ENCODE measurements at regions not wholly inside any gene's neighbourhood (a gene's known extent, or its start where the extent isn't known, plus 50 kb on each side); places are given as distances from the start of the nearest gene placed in this dataset.

- Mint-ChIP-seq H3K27ac (no peak overlapping the region), H3K9me3 (peaks cover 0 to 3% (median 0%) of the 10 kb centered on the region in 9 donors), H3K27me3 (peaks cover 0 to 7% (median 0%) of the 10 kb centered on the region in 5 donors), H3K4me3 (no peak overlapping the region), H3K36me3 (no peaks in the 10 kb centered on the region), H3K4me1 (no peaks in the 10 kb centered on the region)
- POLR2A ChIA-PET: no interaction called here
- ATAC-seq (no peak), DNase-seq (no peak)
These were observed 219.7 kb downstream of the CD47 start for GRCh38 chr3:107870943-107871638.

- no peak overlapping the region for H3K4me3 Mint-ChIP-seq
- no peaks in the 10 kb centered on the region for H3K36me3 Mint-ChIP-seq
- no peaks in the 10 kb centered on the region for H3K4me1 Mint-ChIP-seq
- H3K27me3 Mint-ChIP-seq: peaks cover 0 to 6% (median 0%) of the 10 kb centered on the region in 5 donors
- POLR2A ChIA-PET: interaction anchor here (0.5 kb wide), 1 partner anchor 251 kb away, joined by 3 read pairs; no protein-coding TSS in a partner anchor
- H3K9me3 Mint-ChIP-seq: peaks cover 0 to 3% (median 0%) of the 10 kb centered on the region in 9 donors
- DNase-seq (no peak), ATAC-seq (no peak)
- H3K27ac Mint-ChIP-seq: no peak overlapping the region
These were observed 220.7 kb downstream of the CD47 start for GRCh38 chr3:107870096-107870495.

- H3K4me3 Mint-ChIP-seq: no peak overlapping the region
These were observed 222.4 kb downstream of the CD47 start for GRCh38 chr3:107868449-107868848.

GRCh38 chr3:107861904-107862303 lies 228.9 kb downstream of the CD47 start:
- Mint-ChIP-seq H3K27ac (no peak overlapping the region), H3K4me3 (no peak overlapping the region), H3K9me3 (no peaks in the 10 kb centered on the region), H3K27me3 (peaks cover 0 to 5% (median 0%) of the 10 kb centered on the region in 5 donors), H3K4me1 (peaks cover 0 to 7% (median under 1%) of the 10 kb centered on the region in 4 donors), H3K36me3 (no peaks in the 10 kb centered on the region)
- DNase-seq (no peak), ATAC-seq (no peak)
- POLR2A ChIA-PET: no interaction called here

More at GRCh38 chr3:107868449-107868848, 222.4 kb downstream of the CD47 start:
- POLR2A ChIA-PET: no interaction called here
- ATAC-seq (no peak), DNase-seq (no peak)
- Mint-ChIP-seq H3K4me1 (no peaks in the 10 kb centered on the region), H3K27me3 (peaks cover 0 to 4% (median 0%) of the 10 kb centered on the region in 5 donors), H3K9me3 (peaks cover 0 to 3% (median 0%) of the 10 kb centered on the region in 9 donors), H3K27ac (no peak overlapping the region), H3K36me3 (no peaks in the 10 kb centered on the region)

- H3K27ac Mint-ChIP-seq: no peak overlapping the region
- peaks cover 0 to 5% (median 0%) of the 10 kb centered on the region in 5 donors for H3K27me3 Mint-ChIP-seq
- DNase-seq: no peak
- ATAC-seq: no peak
- no peaks in the 10 kb centered on the region for H3K9me3 Mint-ChIP-seq
- peaks cover 0 to 7% (median under 1%) of the 10 kb centered on the region in 4 donors for H3K4me1 Mint-ChIP-seq
- H3K36me3 Mint-ChIP-seq: no peaks in the 10 kb centered on the region
- POLR2A ChIA-PET: no interaction called here
- no peak overlapping the region for H3K4me3 Mint-ChIP-seq
These were observed 229.4 kb downstream of the CD47 start for GRCh38 chr3:107861422-107861821.
